Loucy (cell line): ENCODE measurements at regions not wholly inside any gene's neighbourhood (a gene's known extent, or its start where the extent isn't known, plus 50 kb on each side); places are given as distances from the start of the nearest gene placed in this dataset.

ENCODE experiments used
- H2AFZ ChIP-seq: fragments of 200-600 bp; sonication (generic); 2 replicates; pipeline ENCODE4 v1.6.0; 2016; ENCODE audit warnings: antibody characterized with exemption, mild to moderate bottlenecking, low read length, moderate library complexity
- H3F3A ChIP-seq: fragments of 200-600 bp; 2 replicates; pipeline ENCODE4 v1.6.0; 2016; ENCODE audit warnings: antibody characterized with exemption, low read depth, mild to moderate bottlenecking
- H3K27me3 ChIP-seq: fragments of 200-600 bp; sonication (generic); 2 replicates; pipeline ENCODE4 v1.6.1; 2014; ENCODE audit warnings: low read length, mild to moderate bottlenecking; ENCODE audit not compliant: insufficient read depth, poor library complexity, severe bottlenecking
- H3K36me3 ChIP-seq: fragments of 200-600 bp; sonication (generic); 2 replicates; pipeline ENCODE4 v1.6.1; 2016; ENCODE audit warnings: low read length; ENCODE audit not compliant: insufficient read depth
- H3K4me1 ChIP-seq: fragments of 200-600 bp; sonication (generic); 2 replicates; pipeline ENCODE4 v1.5.1; 2014; ENCODE audit warnings: low read length, mild to moderate bottlenecking; ENCODE audit not compliant: insufficient read depth, poor library complexity, severe bottlenecking
- H3K4me2 ChIP-seq: fragments of 200-600 bp; sonication (generic); 2 replicates; pipeline ENCODE4 v1.6.0; 2014; ENCODE audit warnings: antibody characterized with exemption, low read length, low read depth, mild to moderate bottlenecking; ENCODE audit not compliant: poor library complexity, severe bottlenecking
- H3K4me3 ChIP-seq: fragments of 200-600 bp; sonication (generic); 2 replicates; pipeline ENCODE4 v1.5.1; 2014; ENCODE audit warnings: low read length, mild to moderate bottlenecking, mixed read lengths; ENCODE audit not compliant: poor library complexity, severe bottlenecking
- H3K79me2 ChIP-seq: fragments of 200-600 bp; sonication (generic); 2 replicates; pipeline ENCODE4 v1.6.1; 2014; ENCODE audit warnings: low read length; ENCODE audit not compliant: insufficient read depth
- H3K9ac ChIP-seq: fragments of 200-600 bp; sonication (generic); 2 replicates; pipeline ENCODE4 v1.6.0; 2014; ENCODE audit warnings: mild to moderate bottlenecking, low read depth, low read length, moderate library complexity; ENCODE audit not compliant: poor library complexity, severe bottlenecking
- H3K9me2 ChIP-seq: fragments of 200-600 bp; sonication (generic); replicated peaks from 2 replicates; pipeline ENCODE4 v1.6.1; 2016; ENCODE audit warnings: low read depth, low read length, mixed read lengths
- H3K9me3 ChIP-seq: fragments of 200-600 bp; sonication (generic); 2 replicates; pipeline ENCODE4 v1.6.1; 2014; ENCODE audit warnings: mild to moderate bottlenecking, antibody characterized with exemption, low read length, low read depth; ENCODE audit not compliant: insufficient read depth
- H4K20me1 ChIP-seq: fragments of 200-600 bp; sonication (generic); 2 replicates; pipeline ENCODE4 v1.6.0; 2014; ENCODE audit warnings: antibody characterized with exemption, low read length, mild to moderate bottlenecking; ENCODE audit not compliant: insufficient read depth, poor library complexity, severe bottlenecking
- CTCF ChIP-seq: fragments of 200-600 bp; sonication (generic); conservative IDR thresholded peaks from 2 replicates; pipeline ENCODE4 v1.5.1; 2014; ENCODE audit warnings: mild to moderate bottlenecking, antibody characterized with exemption, low read length
- EZH2phosphoT487 ChIP-seq: fragments of 200-600 bp; IDR thresholded peaks from 2 replicates; pipeline ENCODE4 v1.6.1; 2018; ENCODE audit warnings: antibody characterized with exemption, mild to moderate bottlenecking, moderate library complexity, borderline replicate concordance

- no peak overlapping the region for H3K4me3 ChIP-seq
- peaks cover 15% of the 10 kb centered on the region for H3K4me1 ChIP-seq
- H4K20me1 ChIP-seq = no peaks in the 10 kb centered on the region
- TF ChIP-seq CTCF (no peak), EZH2phosphoT487 (no peak)
- H3K9me3 ChIP-seq = peaks cover 7% of the 10 kb centered on the region; the same call in 1 of the 2 replicates
- no peaks in the 10 kb centered on the region for H3K79me2 ChIP-seq
- no peaks in the 10 kb centered on the region for H3K36me3 ChIP-seq
- no peaks in the 10 kb centered on the region for H3F3A ChIP-seq
- no peaks in the 10 kb centered on the region for H3K27me3 ChIP-seq
- no peak overlapping the region for H3K9ac ChIP-seq
- H2AFZ ChIP-seq = no peak overlapping the region
- peak overlapping the region; percentile 13 for H3K4me2 ChIP-seq
- no peaks in the 10 kb centered on the region for H3K9me2 ChIP-seq
Observed at GRCh38 chr18:61677435-61677970, 215.3 kb downstream of the RNF152 start.

GRCh38 chr18:61676773-61677434, 215.9 kb downstream of the RNF152 start:
- no peak overlapping the region for H3K4me2 ChIP-seq
- no peak overlapping the region for H2AFZ ChIP-seq
- TF ChIP-seq EZH2phosphoT487 (no peak), CTCF (no peak)

GRCh38 chr18:61669320-61669719, 223.5 kb downstream of the RNF152 start:
- no peaks in the 10 kb centered on the region for H3K27me3 ChIP-seq
- H3F3A ChIP-seq = no peaks in the 10 kb centered on the region
- no peak overlapping the region for H3K4me3 ChIP-seq
- no peak for TF ChIP-seq CTCF
- TF ChIP-seq EZH2phosphoT487 = no peak
- H3K9me2 ChIP-seq = no peaks in the 10 kb centered on the region
- no peak overlapping the region for H2AFZ ChIP-seq
- H3K79me2 ChIP-seq = no peaks in the 10 kb centered on the region
- no peaks in the 10 kb centered on the region for H3K9me3 ChIP-seq
- no peaks in the 10 kb centered on the region for H4K20me1 ChIP-seq
- H3K9ac ChIP-seq = no peak overlapping the region
- no peaks in the 10 kb centered on the region for H3K4me1 ChIP-seq
- no peak overlapping the region for H3K4me2 ChIP-seq
- H3K36me3 ChIP-seq = no peaks in the 10 kb centered on the region

More at GRCh38 chr18:61676773-61677434, 215.9 kb downstream of the RNF152 start:
- no peaks in the 10 kb centered on the region for H3K36me3 ChIP-seq
- H3K4me1 ChIP-seq = peaks cover 15% of the 10 kb centered on the region
- peaks cover 7% of the 10 kb centered on the region; the same call in 1 of the 2 replicates for H3K9me3 ChIP-seq
- no peaks in the 10 kb centered on the region for H3K9me2 ChIP-seq
- no peaks in the 10 kb centered on the region for H4K20me1 ChIP-seq
- H3F3A ChIP-seq = no peaks in the 10 kb centered on the region
- no peaks in the 10 kb centered on the region for H3K79me2 ChIP-seq
- no peaks in the 10 kb centered on the region for H3K27me3 ChIP-seq
- H3K4me3 ChIP-seq = no peak overlapping the region
- no peak overlapping the region for H3K9ac ChIP-seq
